ENCODE measurements at regions not wholly inside any gene's neighbourhood (a gene's known extent, or its start where the extent isn't known, plus 50 kb on each side); places are given as distances from the start of the nearest gene placed in this dataset.

DNA sequence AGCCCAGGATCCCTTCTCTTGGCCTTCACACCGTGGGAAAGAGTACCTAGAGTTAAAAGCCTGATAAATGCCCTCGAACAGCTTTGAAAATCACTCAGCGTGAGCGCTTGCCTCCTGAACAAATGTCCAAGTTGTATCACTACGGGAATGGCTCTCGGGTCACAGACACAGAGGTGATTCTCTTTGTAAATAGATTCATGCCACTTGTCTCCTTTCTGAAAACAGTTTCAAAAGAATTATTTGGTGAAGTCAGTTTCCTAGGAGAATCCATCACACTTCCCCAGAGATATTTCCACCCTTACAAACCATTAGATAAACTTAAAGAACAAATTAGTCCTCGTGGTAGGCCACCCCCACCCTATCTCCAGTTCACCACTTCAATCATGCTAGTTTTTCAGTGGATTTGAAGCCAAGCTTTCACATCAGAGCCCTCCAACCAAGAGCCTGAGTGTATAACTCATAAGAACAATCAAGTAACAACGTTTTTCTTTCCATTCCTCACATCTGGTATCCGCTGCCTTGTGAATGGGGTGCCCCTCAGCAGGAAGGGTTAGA is 132.9 kb downstream of the SLC30A10 start:
- TF ChIP-seq, protein P1, sequence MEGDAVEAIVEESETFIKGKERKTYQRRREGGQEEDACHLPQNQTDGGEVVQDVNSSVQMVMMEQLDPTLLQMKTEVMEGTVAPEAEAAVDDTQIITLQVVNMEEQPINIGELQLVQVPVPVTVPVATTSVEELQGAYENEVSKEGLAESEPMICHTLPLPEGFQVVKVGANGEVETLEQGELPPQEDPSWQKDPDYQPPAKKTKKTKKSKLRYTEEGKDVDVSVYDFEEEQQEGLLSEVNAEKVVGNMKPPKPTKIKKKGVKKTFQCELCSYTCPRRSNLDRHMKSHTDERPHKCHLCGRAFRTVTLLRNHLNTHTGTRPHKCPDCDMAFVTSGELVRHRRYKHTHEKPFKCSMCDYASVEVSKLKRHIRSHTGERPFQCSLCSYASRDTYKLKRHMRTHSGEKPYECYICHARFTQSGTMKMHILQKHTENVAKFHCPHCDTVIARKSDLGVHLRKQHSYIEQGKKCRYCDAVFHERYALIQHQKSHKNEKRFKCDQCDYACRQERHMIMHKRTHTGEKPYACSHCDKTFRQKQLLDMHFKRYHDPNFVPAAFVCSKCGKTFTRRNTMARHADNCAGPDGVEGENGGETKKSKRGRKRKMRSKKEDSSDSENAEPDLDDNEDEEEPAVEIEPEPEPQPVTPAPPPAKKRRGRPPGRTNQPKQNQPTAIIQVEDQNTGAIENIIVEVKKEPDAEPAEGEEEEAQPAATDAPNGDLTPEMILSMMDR (IDR thresholded peaks at IDR 0.05), result no peak
- TF ChIP-seq, protein P2, sequence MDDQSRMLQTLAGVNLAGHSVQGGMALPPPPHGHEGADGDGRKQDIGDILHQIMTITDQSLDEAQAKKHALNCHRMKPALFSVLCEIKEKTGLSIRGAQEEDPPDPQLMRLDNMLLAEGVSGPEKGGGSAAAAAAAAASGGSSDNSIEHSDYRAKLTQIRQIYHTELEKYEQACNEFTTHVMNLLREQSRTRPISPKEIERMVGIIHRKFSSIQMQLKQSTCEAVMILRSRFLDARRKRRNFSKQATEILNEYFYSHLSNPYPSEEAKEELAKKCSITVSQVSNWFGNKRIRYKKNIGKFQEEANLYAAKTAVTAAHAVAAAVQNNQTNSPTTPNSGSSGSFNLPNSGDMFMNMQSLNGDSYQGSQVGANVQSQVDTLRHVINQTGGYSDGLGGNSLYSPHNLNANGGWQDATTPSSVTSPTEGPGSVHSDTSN (IDR thresholded peaks at IDR 0.05), result no peak
- no peak for TF ChIP-seq POLR2AphosphoS5 (IDR thresholded peaks at IDR 0.05; ENCODE audit: low read depth, low read length)
- TF ChIP-seq, protein P3, sequence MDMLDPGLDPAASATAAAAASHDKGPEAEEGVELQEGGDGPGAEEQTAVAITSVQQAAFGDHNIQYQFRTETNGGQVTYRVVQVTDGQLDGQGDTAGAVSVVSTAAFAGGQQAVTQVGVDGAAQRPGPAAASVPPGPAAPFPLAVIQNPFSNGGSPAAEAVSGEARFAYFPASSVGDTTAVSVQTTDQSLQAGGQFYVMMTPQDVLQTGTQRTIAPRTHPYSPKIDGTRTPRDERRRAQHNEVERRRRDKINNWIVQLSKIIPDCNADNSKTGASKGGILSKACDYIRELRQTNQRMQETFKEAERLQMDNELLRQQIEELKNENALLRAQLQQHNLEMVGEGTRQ (IDR thresholded peaks at IDR 0.05; ENCODE audit: borderline replicate concordance, low read depth, low read length), result no peak
- TF ChIP-seq, protein P4, sequence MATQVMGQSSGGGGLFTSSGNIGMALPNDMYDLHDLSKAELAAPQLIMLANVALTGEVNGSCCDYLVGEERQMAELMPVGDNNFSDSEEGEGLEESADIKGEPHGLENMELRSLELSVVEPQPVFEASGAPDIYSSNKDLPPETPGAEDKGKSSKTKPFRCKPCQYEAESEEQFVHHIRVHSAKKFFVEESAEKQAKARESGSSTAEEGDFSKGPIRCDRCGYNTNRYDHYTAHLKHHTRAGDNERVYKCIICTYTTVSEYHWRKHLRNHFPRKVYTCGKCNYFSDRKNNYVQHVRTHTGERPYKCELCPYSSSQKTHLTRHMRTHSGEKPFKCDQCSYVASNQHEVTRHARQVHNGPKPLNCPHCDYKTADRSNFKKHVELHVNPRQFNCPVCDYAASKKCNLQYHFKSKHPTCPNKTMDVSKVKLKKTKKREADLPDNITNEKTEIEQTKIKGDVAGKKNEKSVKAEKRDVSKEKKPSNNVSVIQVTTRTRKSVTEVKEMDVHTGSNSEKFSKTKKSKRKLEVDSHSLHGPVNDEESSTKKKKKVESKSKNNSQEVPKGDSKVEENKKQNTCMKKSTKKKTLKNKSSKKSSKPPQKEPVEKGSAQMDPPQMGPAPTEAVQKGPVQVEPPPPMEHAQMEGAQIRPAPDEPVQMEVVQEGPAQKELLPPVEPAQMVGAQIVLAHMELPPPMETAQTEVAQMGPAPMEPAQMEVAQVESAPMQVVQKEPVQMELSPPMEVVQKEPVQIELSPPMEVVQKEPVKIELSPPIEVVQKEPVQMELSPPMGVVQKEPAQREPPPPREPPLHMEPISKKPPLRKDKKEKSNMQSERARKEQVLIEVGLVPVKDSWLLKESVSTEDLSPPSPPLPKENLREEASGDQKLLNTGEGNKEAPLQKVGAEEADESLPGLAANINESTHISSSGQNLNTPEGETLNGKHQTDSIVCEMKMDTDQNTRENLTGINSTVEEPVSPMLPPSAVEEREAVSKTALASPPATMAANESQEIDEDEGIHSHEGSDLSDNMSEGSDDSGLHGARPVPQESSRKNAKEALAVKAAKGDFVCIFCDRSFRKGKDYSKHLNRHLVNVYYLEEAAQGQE (IDR thresholded peaks at IDR 0.05; ENCODE audit: low read depth, low read length), result no peak
- TF ChIP-seq RAD21 (IDR thresholded peaks at IDR 0.05; ENCODE audit: low read length), result no peak
- no peak for TF ChIP-seq NFIC (IDR thresholded peaks at IDR 0.05; ENCODE audit: borderline replicate concordance)

Data from SK-N-SH (cell line).